GM18520 (cell line): ENCODE measurements at regions not wholly inside any gene's neighbourhood (a gene's known extent, or its start where the extent isn't known, plus 50 kb on each side); places are given as distances from the start of the nearest gene placed in this dataset.
A peak's percentile ranks its signal among the peaks of the same experiment; 100 is the strongest.
"Not testable (repeated sequence)": the region's sequence is repeated elsewhere in the genome, so short reads cannot be mapped to it uniquely, and the experiment has no call there.

ENCODE experiments used
- ATAC-seq: cut with Tn5 transposase; IDR thresholded peaks from one replicate; pipeline ENCODE4 v1.9.1; 2021; ENCODE audit not compliant: unreplicated experiment

DNA sequence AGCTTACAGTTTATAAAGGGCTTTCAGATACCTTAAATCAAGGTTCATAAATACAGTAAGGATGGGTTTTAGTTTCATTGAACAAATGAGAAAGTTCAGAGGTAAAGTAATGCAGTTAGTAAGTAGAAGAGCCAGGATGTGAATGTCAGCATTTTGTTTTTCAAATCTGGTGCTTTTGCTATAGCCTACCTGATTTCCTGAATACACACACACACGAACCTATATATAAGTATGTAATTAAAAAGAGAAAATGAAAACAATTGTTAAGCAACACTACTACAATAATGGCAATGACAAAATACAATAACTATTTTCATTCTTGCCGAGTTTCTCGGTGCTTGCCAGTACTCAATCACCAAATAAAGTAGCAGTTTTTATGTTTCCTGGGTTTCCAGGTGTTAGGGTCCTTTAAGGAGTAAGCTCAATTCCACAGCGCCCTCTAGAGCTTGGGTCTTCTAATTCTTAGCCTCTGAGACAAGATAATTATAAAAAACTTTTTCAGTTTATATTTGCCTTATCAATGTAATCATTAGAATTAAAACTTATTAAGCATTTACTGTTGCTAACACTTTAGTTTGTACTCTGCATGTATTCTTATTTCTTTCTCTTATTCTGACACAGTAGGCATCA lies 512.9 kb upstream of the ACVR2A start:
- ATAC-seq, result peak; percentile 43

DNA sequence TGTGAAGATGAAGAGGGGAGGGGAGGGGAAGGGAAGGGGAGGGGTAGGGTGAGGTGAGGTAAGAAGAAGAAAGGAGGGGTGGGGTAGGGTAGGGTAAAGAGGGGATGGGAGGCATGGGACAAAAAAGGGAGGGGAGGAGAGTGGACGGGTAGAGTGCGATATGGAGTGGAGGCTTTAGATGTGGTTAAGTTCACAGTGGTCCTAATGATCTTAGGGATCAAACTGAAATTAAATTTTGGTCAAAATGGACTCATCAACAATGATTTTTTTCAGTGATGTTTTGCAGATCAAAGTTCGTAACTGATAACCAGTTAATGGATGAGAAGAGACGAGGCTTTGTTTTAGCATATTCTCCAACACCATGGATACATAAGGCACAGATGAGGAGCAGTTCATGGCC lies 513.9 kb upstream of the ACVR2A start:
- no peak for ATAC-seq

DNA sequence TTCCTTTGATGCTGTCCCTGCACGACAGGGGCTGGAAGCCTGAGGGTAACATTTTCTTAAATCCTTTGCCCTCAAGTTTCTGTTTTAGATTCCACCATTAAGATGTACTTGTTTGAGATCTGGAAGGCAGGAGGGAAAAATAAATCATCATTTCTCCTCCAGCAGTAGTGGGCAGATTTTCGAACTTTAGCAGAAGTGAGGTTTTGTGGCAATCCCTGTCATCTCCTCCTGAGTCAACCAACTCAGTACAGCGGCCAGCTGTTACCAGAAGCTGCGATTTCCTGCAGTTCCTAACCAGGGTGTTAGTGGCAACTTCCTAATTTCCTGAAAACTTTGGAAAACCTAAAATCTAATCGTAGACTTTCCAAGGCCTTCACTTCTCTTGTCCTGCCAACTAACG lies 517.2 kb upstream of the ACVR2A start:
- peak; percentile 40 for ATAC-seq

DNA sequence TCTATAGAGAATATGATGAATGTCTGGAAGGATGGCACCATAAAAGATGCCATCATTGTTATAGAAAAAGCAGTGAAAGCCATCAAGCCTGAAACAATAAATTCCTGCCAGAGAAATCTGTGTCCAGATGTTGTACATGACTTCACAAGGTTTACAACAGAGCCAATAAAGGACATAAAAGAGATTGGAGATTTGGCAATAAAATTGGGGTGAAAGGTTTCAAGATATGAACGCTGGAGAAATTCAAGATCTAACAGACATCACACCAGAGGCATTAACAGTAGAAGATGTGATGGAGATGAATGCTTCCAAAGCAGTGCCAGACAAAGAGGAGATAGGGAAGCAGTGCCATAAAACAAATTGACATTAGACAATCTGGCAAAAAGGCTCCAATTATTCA lies 518.8 kb upstream of the ACVR2A start:
- ATAC-seq, result no peak

DNA sequence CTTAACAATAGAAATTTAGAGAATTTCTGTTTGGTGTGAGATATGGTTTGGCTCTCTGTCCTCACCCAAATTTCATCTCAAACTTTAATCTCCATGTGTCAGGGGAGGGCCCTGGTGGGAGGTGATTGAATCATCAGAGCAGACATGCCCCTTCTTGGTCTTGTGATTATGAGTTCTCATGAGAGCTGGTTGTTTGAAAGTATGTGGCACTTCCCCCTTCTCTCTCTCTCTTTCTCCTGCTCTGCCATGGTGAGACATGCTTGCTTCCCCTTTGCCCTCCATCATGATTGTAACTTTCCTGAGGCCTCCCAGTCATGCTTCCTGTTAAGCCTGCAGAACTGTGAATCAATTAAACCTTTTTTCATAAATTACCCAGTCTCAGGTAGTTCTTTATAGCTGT lies 524.7 kb upstream of the ACVR2A start:
- no peak for ATAC-seq

DNA sequence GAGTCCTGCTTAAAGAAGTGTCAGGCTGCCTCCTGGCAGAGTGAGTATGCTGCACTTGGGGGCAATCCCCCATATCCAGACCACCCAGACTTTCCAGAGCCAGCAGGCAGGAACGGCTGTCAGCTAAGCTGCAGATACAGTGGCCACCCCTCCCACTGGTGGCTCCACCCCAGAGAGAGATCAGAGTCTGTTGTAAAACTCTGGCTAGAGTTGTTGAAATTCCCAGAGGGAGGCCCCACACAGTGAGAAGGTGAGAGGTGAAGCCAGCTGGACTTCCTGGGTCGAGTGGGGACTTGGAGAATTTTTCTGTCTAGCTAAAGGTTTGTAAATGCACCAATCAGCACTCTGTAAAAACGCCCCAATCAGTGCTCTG lies 533.8 kb upstream of the ACVR2A start:
- ATAC-seq, result no peak

DNA sequence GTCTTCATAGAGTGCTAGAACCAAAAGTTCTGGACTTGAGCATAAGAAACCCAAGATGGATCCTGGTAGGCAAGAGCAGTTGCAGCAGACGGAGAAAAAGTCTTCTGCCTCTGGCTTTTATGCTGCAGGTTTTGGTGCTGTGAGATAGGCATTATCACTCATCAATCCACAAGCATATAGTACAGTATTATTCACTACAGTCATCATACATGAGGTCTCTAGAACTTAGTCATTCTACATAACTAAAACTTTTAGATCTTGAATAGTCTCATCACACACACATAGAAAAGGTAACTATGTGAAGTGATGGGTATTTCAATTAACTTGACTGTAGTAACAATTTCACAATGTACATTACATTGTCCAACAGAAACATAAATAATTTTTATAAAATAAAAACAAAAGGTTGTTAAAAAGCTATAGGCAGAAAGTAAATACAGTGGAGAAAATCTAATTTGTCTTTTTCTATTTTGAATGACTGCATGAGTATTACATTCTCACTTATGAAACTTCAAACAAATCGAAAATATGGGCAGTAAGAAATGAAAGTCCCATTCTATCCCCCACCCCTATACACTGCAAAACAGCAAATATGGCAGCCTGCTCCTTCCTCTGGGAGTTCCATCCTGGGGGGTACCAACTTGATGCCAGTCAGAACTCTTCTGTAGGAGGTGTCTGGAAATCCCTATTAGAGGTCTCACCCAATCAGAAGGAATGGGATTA lies 534.3 kb upstream of the ACVR2A start:
- ATAC-seq, result no peak

DNA sequence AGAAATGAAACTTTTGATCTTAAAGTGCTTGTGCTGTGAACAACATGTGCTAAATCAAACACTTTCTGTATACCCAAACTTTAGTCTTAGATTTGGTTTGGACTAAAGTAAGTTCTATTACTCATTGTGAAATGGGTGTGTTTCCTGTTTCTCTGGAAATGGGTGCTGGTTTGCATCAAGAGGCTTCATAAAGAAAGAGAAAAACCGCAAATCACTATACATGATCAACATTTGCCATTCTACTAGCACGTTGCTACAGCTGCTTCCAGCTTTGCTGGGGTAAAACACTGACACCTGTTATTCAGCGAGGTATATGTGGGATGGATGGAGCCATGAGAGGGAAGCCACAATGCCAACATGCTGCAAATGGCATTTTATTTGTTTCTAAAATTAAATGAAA lies 547.0 kb upstream of the ACVR2A start:
- peak; percentile 97 for ATAC-seq

DNA sequence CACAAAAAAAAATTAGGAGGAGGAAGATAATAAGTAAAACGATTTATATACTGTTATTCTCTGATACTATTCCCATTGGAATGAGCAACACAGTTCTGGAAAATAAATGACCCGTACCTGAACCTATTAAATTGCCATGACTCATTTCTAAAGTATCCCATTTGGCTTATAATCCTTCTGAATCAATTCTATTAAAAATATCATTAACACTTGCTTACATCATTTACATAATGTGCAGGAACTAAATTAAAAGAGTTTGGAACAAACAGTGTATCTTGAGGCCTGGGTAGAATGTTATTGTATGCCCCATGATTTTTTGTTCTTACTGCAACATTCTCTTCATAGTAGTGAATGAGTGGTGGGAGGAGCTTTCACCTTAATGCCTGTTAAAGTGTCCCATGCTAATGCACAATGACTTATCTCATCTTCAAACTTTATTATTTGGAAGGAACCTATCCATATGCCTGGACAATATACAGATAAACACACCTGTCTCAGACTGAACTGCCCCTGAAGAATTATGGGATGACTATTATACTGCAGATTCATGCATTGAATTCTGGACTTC lies 549.9 kb upstream of the ACVR2A start:
- ATAC-seq, result no peak

DNA sequence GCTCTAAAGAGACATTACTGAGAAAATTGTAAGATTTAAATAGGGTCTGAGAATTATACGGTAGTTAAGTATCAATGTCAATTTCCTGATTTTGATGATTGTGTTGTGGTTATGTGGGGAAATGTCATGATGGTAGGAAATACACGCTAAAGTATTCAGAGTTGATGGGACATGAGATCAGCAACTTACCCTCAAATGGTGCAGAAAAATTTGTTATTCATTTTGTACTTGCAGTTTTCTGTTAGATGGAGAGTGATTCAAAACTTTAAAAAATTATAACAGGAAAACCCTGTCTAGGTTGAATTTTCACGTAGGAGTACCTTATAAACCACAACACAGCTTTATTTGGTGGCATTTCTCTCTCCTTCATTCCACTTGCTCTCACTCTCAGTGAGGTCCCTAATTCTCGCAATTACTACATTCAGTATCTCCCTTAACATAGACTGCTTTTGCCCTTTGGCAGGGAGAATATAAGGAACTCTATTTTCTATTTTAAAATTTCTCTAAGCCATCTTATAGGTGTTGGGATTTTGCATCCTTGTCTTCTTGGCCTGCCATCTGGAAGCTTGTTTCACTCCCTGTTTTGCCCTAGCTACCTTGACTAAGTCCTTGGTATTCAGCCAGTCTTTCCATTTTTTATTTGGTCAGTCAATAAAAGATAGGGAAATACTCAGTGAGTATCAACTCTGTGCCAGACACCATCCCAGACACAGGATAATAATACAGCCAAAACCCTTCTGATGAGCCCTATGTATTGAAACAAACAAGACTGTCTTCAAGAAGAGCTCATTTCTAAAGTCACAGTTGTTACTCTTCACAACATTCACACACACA lies 550.6 kb upstream of the ACVR2A start:
- ATAC-seq, result no peak

DNA sequence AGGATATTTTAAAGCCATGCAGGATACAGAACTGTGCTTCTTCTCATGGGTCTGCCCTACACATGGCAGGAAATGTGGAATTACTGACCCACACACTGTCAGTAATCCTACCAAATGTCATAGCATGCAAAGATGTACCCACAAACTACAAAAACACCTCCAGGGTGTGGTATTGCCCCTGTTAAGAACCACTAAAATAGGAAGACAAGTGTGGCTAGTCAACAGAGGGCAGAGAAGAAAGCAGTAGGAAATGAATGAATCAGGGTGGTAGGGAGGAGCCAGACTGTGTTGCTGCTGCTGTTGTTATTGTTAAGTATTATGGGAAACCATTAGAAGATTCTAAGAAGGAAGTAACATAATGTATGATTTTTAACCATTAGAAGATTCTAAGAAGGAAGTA lies 556.7 kb upstream of the ACVR2A start:
- peak; percentile 53 for ATAC-seq

DNA sequence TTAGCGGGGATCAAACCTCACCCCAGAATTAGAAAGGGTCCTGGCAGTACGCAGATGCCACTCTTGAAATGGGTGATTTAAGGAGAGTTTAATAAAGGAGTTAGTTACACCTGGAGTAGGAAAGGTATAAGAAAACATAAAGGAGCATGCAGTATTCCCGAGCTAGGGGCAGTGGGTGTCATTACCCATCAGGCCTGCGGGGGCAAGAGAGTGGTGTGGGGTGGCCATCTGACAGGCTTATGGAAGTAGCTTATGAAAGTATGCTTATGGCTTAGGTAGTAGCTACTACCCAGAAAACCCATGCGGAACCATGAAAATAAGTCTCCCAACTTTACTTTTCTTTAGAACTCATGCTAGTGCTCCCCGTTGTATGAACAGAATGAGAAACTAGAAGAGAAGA lies 568.9 kb upstream of the ACVR2A start:
- ATAC-seq, result no peak

DNA sequence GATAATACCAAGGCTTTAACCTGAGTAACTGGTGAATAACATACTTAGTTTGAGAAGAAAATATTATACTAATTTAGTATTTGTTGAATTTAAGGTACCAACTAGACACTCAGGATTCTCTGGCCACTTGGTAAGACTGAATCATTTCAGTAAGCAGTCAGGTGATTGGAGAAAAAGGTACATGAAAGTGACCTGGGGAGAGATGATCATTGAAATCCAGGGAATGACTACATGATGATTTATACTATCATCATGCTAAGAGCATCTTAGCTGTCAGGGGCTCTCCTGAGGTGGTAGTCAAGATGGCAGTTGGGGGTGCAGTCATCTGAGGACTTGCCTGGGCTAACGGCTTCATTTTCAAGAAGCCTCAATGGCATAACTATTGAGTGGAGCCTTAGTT lies 571.2 kb upstream of the ACVR2A start:
- ATAC-seq, result no peak

DNA sequence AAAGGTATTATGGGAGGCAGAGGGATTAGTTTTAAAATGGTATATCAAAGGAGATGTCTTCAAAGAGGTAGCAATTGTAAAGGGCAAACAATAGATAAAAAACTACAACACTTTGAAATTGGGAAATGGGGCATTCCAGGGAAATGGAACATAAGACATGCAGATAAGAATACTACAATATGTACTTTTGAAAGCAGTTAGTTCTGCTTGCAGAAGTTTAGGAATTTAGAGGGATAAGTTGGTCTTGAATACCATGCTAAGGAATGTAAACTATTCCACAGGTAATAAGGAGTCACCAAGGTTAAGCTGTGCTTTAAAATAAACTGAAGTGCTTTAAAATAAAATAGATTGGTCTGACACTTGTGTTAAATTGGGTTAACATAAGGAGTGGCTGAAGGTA lies 571.7 kb upstream of the ACVR2A start:
- ATAC-seq, result no peak

DNA sequence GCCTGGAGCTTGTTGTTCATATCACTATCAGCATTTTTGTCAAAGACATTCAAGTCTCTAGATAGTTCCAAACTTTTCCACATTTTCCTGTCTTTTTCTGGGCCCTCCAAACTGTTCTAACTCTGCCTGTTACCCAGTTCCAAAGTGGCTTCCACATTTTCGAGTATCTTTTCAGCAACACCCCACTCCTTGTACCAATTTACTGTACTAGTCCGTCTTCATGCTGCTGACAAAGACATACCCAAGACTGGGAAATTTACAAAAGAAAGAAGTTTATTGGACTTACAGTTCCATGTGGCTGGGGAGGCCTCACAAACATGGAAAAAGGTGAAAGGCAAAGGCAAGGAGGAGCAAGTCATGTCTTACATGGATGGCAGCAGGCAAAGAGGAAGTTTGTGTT lies 575.2 kb upstream of the ACVR2A start:
- not testable (repeated sequence) for ATAC-seq

DNA sequence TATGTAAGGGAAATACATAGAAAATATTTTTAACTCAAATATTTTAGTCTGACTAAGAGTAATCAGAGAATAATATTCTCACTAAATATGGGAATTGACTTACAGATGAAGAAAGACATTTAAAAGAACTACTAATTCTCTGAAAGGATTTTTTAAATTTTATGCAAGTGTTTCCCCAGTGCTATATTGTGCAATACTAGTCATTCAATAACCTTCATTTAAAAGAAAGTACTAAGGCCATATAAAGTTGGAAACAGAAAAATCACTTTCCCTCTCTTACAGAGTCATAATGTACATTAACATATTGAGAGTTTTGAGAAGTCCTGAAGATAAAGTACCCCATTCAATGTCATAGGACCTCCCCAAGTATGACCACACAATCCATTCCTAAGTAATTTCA lies 584.6 kb upstream of the ACVR2A start:
- ATAC-seq, result no peak

DNA sequence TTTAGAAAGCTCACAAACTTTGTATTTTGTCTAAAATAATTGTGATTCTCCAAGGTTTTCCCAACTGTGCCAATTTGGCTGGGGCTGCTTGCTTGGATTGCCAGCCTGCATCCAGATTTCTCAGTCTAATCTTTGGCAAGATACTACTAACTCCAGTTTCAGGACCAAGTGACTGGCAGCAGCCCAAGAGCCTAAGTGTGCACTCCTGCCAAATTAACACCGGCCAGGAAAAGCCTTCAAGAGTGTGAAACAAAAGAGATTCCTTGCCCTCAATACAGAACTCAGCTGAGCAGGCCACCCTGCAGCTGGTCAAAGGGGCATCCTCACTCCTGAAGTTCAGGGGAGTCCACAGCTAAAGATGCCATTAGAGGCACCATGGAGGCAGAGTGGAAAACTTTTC lies 589.0 kb upstream of the ACVR2A start:
- ATAC-seq, result no peak

DNA sequence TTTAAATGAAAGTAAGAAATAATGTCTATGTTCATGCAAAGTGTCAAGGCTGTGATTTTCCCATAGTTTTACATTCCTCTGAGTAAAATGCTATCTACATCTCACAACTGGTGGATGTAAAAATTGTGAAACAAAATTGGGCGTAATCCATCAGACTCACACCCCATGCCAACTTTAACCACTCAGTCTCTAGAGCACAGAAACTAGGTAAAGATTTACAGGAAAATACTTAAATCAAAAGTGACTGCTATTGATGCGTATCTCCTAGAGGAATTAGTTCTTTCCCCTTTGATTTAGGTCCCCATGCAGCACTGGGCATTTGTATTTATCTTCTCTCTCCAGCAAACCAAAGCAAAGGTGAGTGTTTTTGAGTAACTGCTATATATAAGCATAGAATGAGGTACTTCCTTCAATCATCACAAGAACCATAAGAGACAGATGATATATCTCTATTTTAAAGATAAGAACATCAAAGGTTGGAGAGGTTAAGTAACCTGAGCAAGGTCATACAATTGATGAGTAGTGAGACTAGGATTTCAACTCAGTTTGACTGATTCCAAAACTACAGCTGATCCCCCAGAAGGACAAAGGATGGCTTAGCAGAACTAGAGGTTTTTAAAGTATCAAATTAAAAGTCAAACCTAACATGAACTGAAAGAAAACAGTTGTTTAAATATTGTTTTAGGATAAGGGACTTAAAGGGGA lies 594.0 kb upstream of the ACVR2A start:
- ATAC-seq, result peak; percentile 44

DNA sequence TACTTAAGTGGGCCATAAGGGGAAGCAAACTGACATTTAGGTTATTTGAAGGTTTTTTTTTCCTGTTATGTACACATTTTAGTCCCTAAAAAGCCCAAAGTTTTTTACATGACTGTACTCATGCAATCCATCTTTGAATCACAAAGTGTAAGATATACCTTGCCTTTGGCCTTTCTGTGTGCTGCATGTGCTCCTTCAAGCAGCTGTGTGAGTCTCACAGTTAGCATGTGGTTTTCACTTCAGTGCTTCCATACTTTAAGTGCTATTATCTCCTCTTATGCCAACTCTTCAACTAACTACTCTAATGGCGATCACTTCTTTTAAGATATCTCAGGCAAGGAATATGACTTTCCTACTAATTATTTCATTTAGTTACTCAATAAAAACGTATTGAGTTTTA lies 597.1 kb upstream of the ACVR2A start:
- no peak for ATAC-seq

DNA sequence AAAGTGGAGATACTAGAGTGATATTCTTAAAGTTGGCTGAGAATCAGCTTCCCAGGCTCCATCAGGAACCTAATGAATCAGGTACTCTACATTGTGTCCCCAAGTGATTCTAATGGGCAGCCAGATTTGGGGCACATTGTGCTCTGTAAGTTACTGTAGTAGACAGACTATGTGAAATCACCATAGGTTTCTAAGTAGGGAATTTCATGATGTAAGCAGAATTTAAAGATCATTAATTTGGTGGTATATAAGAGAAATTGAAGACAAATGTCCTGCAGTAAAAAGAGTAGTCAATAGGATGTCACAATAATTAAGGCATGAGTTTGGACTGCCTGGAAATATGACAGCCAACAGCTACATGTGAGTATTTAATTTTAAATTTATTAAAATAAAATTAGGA lies 602.4 kb upstream of the ACVR2A start:
- no peak for ATAC-seq

DNA sequence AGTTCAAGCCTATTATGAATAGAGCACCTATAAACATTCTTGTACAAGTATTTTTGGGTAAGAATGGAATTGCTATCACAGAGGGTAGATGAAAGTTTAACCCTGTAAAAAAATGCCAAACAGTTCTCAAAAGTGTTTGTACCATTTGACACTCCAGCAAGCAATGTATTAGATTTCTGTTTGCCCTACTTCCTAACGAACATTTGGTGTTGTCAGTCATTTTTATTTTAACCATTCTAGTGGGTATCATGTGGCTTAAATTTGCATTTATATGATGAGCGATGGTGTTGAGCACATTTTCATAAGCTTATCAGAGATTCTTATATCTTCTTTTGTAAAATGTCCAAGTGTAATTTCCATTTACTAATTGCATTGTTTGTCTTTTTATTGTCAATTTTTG lies 608.2 kb upstream of the ACVR2A start:
- no peak for ATAC-seq
